ENCODE measurements at regions not wholly inside any gene's neighbourhood (a gene's known extent, or its start where the extent isn't known, plus 50 kb on each side); places are given as distances from the start of the nearest gene placed in this dataset.

DNA sequence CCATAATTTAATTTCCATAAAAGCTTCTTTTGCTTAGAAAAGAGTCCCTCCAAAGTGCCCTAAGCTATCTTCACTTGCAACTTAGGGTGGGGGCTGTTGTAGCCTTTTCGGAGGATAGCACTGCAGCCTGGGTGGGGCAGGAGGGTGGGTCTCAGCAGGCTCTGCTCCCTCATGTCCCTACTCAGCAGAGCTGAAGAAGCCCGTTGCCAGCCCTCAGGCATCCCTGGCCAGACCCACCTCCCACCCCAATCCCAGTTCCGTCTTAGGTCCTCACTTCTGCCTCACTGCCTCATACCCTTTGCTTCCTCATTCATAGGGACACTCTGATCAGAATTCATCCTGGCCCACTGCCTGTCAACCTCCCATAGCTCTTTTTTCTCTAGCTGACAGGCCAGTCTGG is 99.8 kb upstream of the ZMIZ1 start:
- Histone ChIP-seq H3K4me2 (ENCODE audit: low read length) (no peak overlapping the region), H2AFZ (ENCODE audit: low read depth, low read length, poor library complexity, severe bottlenecking) (no peak overlapping the region), H4K20me1 (ENCODE audit: insufficient read depth) (no peaks in the 10 kb centered on the region), H3K9me3 (ENCODE audit: control insufficient read depth in 1 of 2, insufficient read depth in 1 of 2, low read depth in 1 of 2, low read length in 2 of 2) (no peaks in the 10 kb centered on the region), H3K4me3 (replicated peaks in 1 of 2; ENCODE audit: low read depth in 1 of 2, low read length in 2 of 2) (no peak overlapping the region), H3K4me1 (ENCODE audit: control insufficient read depth in 1 of 2, insufficient read depth in 2 of 2, low read length in 2 of 2) (peaks cover 39 to 56% of the 10 kb centered on the region in 2 experiments), H3K36me3 (ENCODE audit: control insufficient read depth in 1 of 2, insufficient read depth in 2 of 2, low read length in 2 of 2) (no peaks in the 10 kb centered on the region), H3K27ac (ENCODE audit: low read depth, low read length) (no peak overlapping the region), H3K9ac (ENCODE audit: low read length) (no peak overlapping the region), H3K9me2 (ENCODE audit: insufficient read depth) (no peaks in the 10 kb centered on the region), H3K27me3 (ENCODE audit: insufficient read depth, low read length) (no peaks in the 10 kb centered on the region), H3K79me2 (ENCODE audit: insufficient read depth, low read length) (no peaks in the 10 kb centered on the region)
- POLR2A ChIA-PET = no interaction called here
- CTCF ChIA-PET = no interaction called here
- no peak for DNase-seq (ENCODE audit: low read depth, low spot score)
- ATAC-seq = no peak
- no TSS peak for BruUV-seq (replicated peaks)
- intact Hi-C loops (cut with micrococcal nuclease) = no loop called here
- TF ChIP-seq YY1 (IDR thresholded peaks at IDR 0.05; ENCODE audit: extremely low read depth, insufficient replicate concordance, low read depth, low read length) (no peak), SRF (IDR thresholded peaks at IDR 0.05; ENCODE audit: low read depth) (no peak), JUND (IDR thresholded peaks at IDR 0.05) (no peak), EGR1 (IDR thresholded peaks at IDR 0.05; ENCODE audit: low read depth) (no peak)
- RAD21 ChIA-PET (ENCODE audit: low non-redundant PET in 1 of 2, low total read pairs in 2 of 2, uncharacterized antibody in 2 of 2, unreplicated experiment in 2 of 2) = no interaction called here

GRCh38 chr10:78969719-78970118 is 99.0 kb upstream of the ZMIZ1 start:
- Histone ChIP-seq H3K9ac (ENCODE audit: low read length) (no peak overlapping the region), H3K27me3 (ENCODE audit: insufficient read depth, low read length) (no peaks in the 10 kb centered on the region), H3K4me1 (ENCODE audit: control insufficient read depth in 1 of 2, insufficient read depth in 2 of 2, low read length in 2 of 2) (peaks cover 37 to 56% of the 10 kb centered on the region in 2 experiments), H3K79me2 (ENCODE audit: insufficient read depth, low read length) (no peaks in the 10 kb centered on the region), H4K20me1 (ENCODE audit: insufficient read depth) (no peaks in the 10 kb centered on the region), H3K4me3 (replicated peaks in 1 of 2; ENCODE audit: low read depth in 1 of 2, low read length in 2 of 2) (no peak overlapping the region), H3K4me2 (ENCODE audit: low read length) (no peak overlapping the region), H2AFZ (ENCODE audit: low read depth, low read length, poor library complexity, severe bottlenecking) (no peak overlapping the region), H3K27ac (ENCODE audit: low read depth, low read length) (no peak overlapping the region), H3K36me3 (ENCODE audit: control insufficient read depth in 1 of 2, insufficient read depth in 2 of 2, low read length in 2 of 2) (no peaks in the 10 kb centered on the region), H3K9me2 (ENCODE audit: insufficient read depth) (no peaks in the 10 kb centered on the region), H3K9me3 (ENCODE audit: control insufficient read depth in 1 of 2, insufficient read depth in 1 of 2, low read depth in 1 of 2, low read length in 2 of 2) (no peaks in the 10 kb centered on the region)
- TF ChIP-seq SP1 (IDR thresholded peaks at IDR 0.05; ENCODE audit: low read depth) (no peak), CEBPB (IDR thresholded peaks at IDR 0.05; ENCODE audit: low read depth) (no peak), ZBTB33 (IDR thresholded peaks at IDR 0.05; ENCODE audit: extremely low read depth, insufficient replicate concordance, low read length) (no peak), ATF3 (IDR thresholded peaks at IDR 0.05) (no peak), SRF (IDR thresholded peaks at IDR 0.05; ENCODE audit: low read depth) (no peak)
- TF ChIP-seq, protein P1, sequence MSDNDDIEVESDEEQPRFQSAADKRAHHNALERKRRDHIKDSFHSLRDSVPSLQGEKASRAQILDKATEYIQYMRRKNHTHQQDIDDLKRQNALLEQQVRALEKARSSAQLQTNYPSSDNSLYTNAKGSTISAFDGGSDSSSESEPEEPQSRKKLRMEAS (IDR thresholded peaks at IDR 0.05) = no peak
- POLR2A ChIA-PET = no interaction called here
- DNase-seq (ENCODE audit: low read depth, low spot score) (no peak), ATAC-seq (no peak)
- RAD21 ChIA-PET (ENCODE audit: low non-redundant PET in 1 of 2, low total read pairs in 2 of 2, uncharacterized antibody in 2 of 2, unreplicated experiment in 2 of 2) = no interaction called here
- intact Hi-C loops (cut with micrococcal nuclease) = loop anchor here (5.0 kb wide), 3 partner anchors 183 to 937 kb away; partner anchors contain the start of gene RPS24
- BruUV-seq (replicated peaks) = no TSS peak
- CTCF ChIA-PET = no interaction called here

Measured in HCT116 (cell line).